Neural crest cell (in vitro differentiated cells): ENCODE measurements at regions not wholly inside any gene's neighbourhood (a gene's known extent, or its start where the extent isn't known, plus 50 kb on each side); places are given as distances from the start of the nearest gene placed in this dataset.
A peak's percentile ranks its signal among the peaks of the same experiment; 100 is the strongest.

Source experiments
- DNase-seq: peaks from one replicate; pipeline ENCODE4 v3.0.0; 2021; ENCODE audit warnings: low read depth, mixed read lengths, low spot score
- H3K27ac Mint-ChIP-seq: one replicate; pipeline ENCODE4 v1.8.0; 2021; ENCODE audit warnings: mild to moderate bottlenecking, mixed read lengths; ENCODE audit not compliant: unreplicated experiment
- H3K27me3 Mint-ChIP-seq: 2 replicates; pipeline ENCODE4 v1.8.0; 2021; ENCODE audit warnings: low read depth, mild to moderate bottlenecking, mixed read lengths
- H3K36me3 Mint-ChIP-seq: 2 replicates; pipeline ENCODE4 v1.8.0; 2021; ENCODE audit warnings: low read depth, mild to moderate bottlenecking, mixed read lengths
- H3K4me1 Mint-ChIP-seq: 2 replicates; pipeline ENCODE4 v1.8.0; 2021; ENCODE audit warnings: mixed read lengths
- H3K4me3 Mint-ChIP-seq: one replicate; pipeline ENCODE4 v1.8.0; 2021; ENCODE audit warnings: mild to moderate bottlenecking, mixed read lengths
- H3K9me3 Mint-ChIP-seq: 2 replicates; pipeline ENCODE4 v1.8.0; 2021; ENCODE audit warnings: mixed read lengths
- TF ChIP-seq, protein P1 (sequence below): fragments of 200-600 bp; sonication (generic); conservative IDR thresholded peaks from 2 replicates; pipeline ENCODE4 v1.5.0; 2021; ENCODE audit warnings: antibody characterized with exemption, mild to moderate bottlenecking

- TF ChIP-seq, protein P1, sequence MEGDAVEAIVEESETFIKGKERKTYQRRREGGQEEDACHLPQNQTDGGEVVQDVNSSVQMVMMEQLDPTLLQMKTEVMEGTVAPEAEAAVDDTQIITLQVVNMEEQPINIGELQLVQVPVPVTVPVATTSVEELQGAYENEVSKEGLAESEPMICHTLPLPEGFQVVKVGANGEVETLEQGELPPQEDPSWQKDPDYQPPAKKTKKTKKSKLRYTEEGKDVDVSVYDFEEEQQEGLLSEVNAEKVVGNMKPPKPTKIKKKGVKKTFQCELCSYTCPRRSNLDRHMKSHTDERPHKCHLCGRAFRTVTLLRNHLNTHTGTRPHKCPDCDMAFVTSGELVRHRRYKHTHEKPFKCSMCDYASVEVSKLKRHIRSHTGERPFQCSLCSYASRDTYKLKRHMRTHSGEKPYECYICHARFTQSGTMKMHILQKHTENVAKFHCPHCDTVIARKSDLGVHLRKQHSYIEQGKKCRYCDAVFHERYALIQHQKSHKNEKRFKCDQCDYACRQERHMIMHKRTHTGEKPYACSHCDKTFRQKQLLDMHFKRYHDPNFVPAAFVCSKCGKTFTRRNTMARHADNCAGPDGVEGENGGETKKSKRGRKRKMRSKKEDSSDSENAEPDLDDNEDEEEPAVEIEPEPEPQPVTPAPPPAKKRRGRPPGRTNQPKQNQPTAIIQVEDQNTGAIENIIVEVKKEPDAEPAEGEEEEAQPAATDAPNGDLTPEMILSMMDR = no peak
- peaks cover 13% of the 10 kb centered on the region for H3K27me3 Mint-ChIP-seq
- peaks cover 5% of the 10 kb centered on the region for H3K9me3 Mint-ChIP-seq
- H3K27ac Mint-ChIP-seq = peak overlapping the region; percentile 17
- H3K4me1 Mint-ChIP-seq = peaks cover 16% of the 10 kb centered on the region
- DNase-seq = no peak
- no peak overlapping the region for H3K4me3 Mint-ChIP-seq
- H3K36me3 Mint-ChIP-seq = peaks cover 3% of the 10 kb centered on the region
Measured at GRCh38 chr7:46534664-46535588, 613.9 kb upstream of the IGFBP3 start.

DNA sequence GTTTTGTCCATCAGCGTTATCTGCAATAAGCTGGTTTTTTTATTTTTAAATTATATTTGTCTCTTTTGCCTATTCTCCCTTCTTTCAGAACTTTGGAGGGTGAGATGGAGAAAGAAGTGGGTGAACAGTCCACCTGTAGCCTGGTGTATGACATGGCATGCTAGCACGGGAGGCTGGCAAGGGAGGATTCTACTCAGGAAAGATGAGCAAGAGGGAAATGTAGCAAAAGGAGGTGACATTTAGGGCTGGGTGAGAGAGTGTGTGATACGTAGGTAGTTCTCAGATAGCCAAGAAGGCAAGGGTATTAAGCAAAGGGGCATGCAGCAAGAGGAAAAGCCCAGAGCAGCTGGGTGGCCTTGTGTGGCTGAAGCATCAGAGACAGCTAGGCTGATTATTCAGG lies 612.9 kb upstream of the IGFBP3 start:
- no peak overlapping the region for H3K4me3 Mint-ChIP-seq
- no peak for DNase-seq
- no peak overlapping the region for H3K27ac Mint-ChIP-seq
- peaks cover 3% of the 10 kb centered on the region for H3K36me3 Mint-ChIP-seq
- peaks cover 16% of the 10 kb centered on the region for H3K4me1 Mint-ChIP-seq
- peaks cover 13% of the 10 kb centered on the region for H3K27me3 Mint-ChIP-seq
- peaks cover 6% of the 10 kb centered on the region for H3K9me3 Mint-ChIP-seq
- TF ChIP-seq, protein P1 = no peak

DNA sequence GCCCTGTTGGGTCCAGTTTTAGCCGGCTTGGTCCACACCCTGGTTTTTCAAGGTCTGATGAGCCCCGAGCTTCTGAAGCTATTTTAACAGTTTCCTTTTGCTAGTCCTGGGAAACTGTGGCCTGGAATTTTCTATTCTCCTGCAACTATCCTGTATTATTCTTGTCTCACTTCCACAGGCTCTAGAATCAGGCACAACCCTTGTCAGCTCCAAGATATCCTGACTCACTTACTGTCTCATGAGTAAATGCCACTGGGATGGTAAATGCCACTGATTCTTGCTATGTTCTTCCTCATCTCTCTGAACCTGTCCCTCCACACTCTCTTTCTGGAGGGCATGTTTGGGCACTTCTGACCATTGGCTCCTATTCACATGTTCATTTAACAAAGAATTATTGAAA lies 611.5 kb upstream of the IGFBP3 start:
- Mint-ChIP-seq H3K27ac (no peak overlapping the region), H3K4me3 (no peak overlapping the region)

GRCh38 chr7:46530081-46530750 lies 609.1 kb upstream of the IGFBP3 start:
- no peak overlapping the region for H3K4me3 Mint-ChIP-seq
- peaks cover 12% of the 10 kb centered on the region for H3K4me1 Mint-ChIP-seq
- peaks cover 10% of the 10 kb centered on the region for H3K36me3 Mint-ChIP-seq
- no peak for DNase-seq
- H3K27me3 Mint-ChIP-seq = peaks cover 3% of the 10 kb centered on the region
- TF ChIP-seq, protein P1 = no peak
- no peak overlapping the region for H3K27ac Mint-ChIP-seq
- peaks cover 10% of the 10 kb centered on the region for H3K9me3 Mint-ChIP-seq

More for the DNA sequence above, 611.5 kb upstream of the IGFBP3 start:
- no peak for DNase-seq
- peaks cover 11% of the 10 kb centered on the region for H3K27me3 Mint-ChIP-seq
- peaks cover 16% of the 10 kb centered on the region for H3K4me1 Mint-ChIP-seq
- TF ChIP-seq, protein P1 = no peak
- peaks cover 10% of the 10 kb centered on the region for H3K9me3 Mint-ChIP-seq
- peaks cover 10% of the 10 kb centered on the region for H3K36me3 Mint-ChIP-seq

GRCh38 chr7:46527360-46527759 lies 606.3 kb upstream of the IGFBP3 start:
- no peak for DNase-seq
- TF ChIP-seq, protein P1 = no peak
- Mint-ChIP-seq H3K36me3 (peaks cover 10% of the 10 kb centered on the region), H3K27me3 (no peaks in the 10 kb centered on the region), H3K4me1 (no peaks in the 10 kb centered on the region), H3K9me3 (peaks cover 10% of the 10 kb centered on the region), H3K27ac (no peak overlapping the region), H3K4me3 (no peak overlapping the region)
